Stimulated activated CD4-positive, alpha-beta T cell treated with anti-CD3 and anti-CD28 coated beads, Interleukin-1b, Interleukin-23, amount 100 ng/mL, for 1 hour (primary cell): ENCODE measurements at regions not wholly inside any gene's neighbourhood (a gene's known extent, or its start where the extent isn't known, plus 50 kb on each side); places are given as distances from the start of the nearest gene placed in this dataset.

Experiments used
- DNase-seq, 2 donors: peaks; one replicate each; pipeline ENCODE4 v3.0.0-alpha.2; 2020; ENCODE audit warnings: low read depth in 2 of 2

GRCh38 chrX:10047631-10048030 lies 80.5 kb downstream of the CLDN34 start:
- no peak for DNase-seq

- no peak for DNase-seq
Measured at GRCh38 chrX:10048076-10048475, 80.9 kb downstream of the CLDN34 start.

GRCh38 chrX:10048707-10049106 lies 81.5 kb downstream of the CLDN34 start:
- no peak for DNase-seq

GRCh38 chrX:10049236-10049635 lies 82.1 kb downstream of the CLDN34 start:
- no peak for DNase-seq

GRCh38 chrX:10050481-10050880 lies 83.3 kb downstream of the CLDN34 start:
- DNase-seq = no peak

- no peak for DNase-seq
Measured at GRCh38 chrX:10051866-10052480, 84.8 kb downstream of the CLDN34 start.

- DNase-seq = no peak
Measured at GRCh38 chrX:10052906-10053625, 85.9 kb downstream of the CLDN34 start.

GRCh38 chrX:10054396-10054795 lies 87.2 kb downstream of the CLDN34 start:
- no peak for DNase-seq

- DNase-seq = no peak
Measured at GRCh38 chrX:10055430-10055829, 88.3 kb downstream of the CLDN34 start.

GRCh38 chrX:10062352-10062751 lies 94.4 kb upstream of the CLCN4 start:
- DNase-seq = no peak

GRCh38 chrX:10062980-10063379 lies 93.8 kb upstream of the CLCN4 start:
- no peak for DNase-seq

GRCh38 chrX:10064736-10065135 lies 92.0 kb upstream of the CLCN4 start:
- DNase-seq = no peak

GRCh38 chrX:10070714-10071436 lies 85.9 kb upstream of the CLCN4 start:
- no peak for DNase-seq

GRCh38 chrX:10071451-10072144 lies 85.2 kb upstream of the CLCN4 start:
- DNase-seq = no peak

- no peak for DNase-seq
Measured at GRCh38 chrX:10072786-10073568, 83.8 kb upstream of the CLCN4 start.

GRCh38 chrX:10073671-10074070 lies 83.1 kb upstream of the CLCN4 start:
- no peak for DNase-seq

GRCh38 chrX:10074241-10074941 lies 82.4 kb upstream of the CLCN4 start:
- DNase-seq = no peak

- DNase-seq = no peak
Measured at GRCh38 chrX:10076765-10077164, 80.0 kb upstream of the CLCN4 start.

GRCh38 chrX:10077425-10078188 lies 79.2 kb upstream of the CLCN4 start:
- no peak for DNase-seq

- DNase-seq = no peak
Measured at GRCh38 chrX:10078266-10078665, 78.5 kb upstream of the CLCN4 start.
